DOHH2 (cell line): ENCODE measurements at regions not wholly inside any gene's neighbourhood (a gene's known extent, or its start where the extent isn't known, plus 50 kb on each side); places are given as distances from the start of the nearest gene placed in this dataset.

Source experiments
- H3F3A ChIP-seq: fragments of 200-600 bp; sonication (generic), shearing (Covaris generic); 2 replicates; pipeline ENCODE4 v1.6.0; 2016; ENCODE audit warnings: antibody characterized with exemption, mild to moderate bottlenecking; ENCODE audit not compliant: control insufficient read depth, insufficient read depth
- H3K27ac ChIP-seq: fragments of 200-600 bp; sonication (generic); 2 replicates; pipeline ENCODE4 v1.5.1; 2014; ENCODE audit warnings: low read depth, mild to moderate bottlenecking, low read length, moderate library complexity
- H3K27me3 ChIP-seq: fragments of 200-600 bp; sonication (generic); 2 replicates; pipeline ENCODE4 v1.6.1; 2014; ENCODE audit warnings: mild to moderate bottlenecking, low read length, mixed read lengths; ENCODE audit not compliant: control insufficient read depth
- H3K36me3 ChIP-seq: fragments of 200-600 bp; sonication (generic); 2 replicates; pipeline ENCODE4 v1.6.1; 2014; ENCODE audit warnings: mild to moderate bottlenecking, low read length, moderate library complexity, mixed read lengths; ENCODE audit not compliant: control insufficient read depth
- H3K4me1 ChIP-seq: fragments of 200-600 bp; sonication (generic); 2 replicates; pipeline ENCODE4 v1.6.1; 2014; ENCODE audit warnings: mild to moderate bottlenecking, low read length, mixed read lengths; ENCODE audit not compliant: control insufficient read depth
- H3K4me2 ChIP-seq: fragments of 200-600 bp; sonication (generic); 2 replicates; pipeline ENCODE4 v1.6.0; 2014; ENCODE audit warnings: mild to moderate bottlenecking, low read length, moderate library complexity
- H3K4me3 ChIP-seq: fragments of 200-600 bp; sonication (generic); 2 replicates; pipeline ENCODE4 v1.5.1; 2014; ENCODE audit warnings: mild to moderate bottlenecking, low read length, mixed read lengths
- H3K79me2 ChIP-seq: fragments of 200-600 bp; sonication (generic); 2 replicates; pipeline ENCODE4 v1.6.1; 2014; ENCODE audit warnings: mild to moderate bottlenecking, low read length, mixed read lengths; ENCODE audit not compliant: control insufficient read depth
- H3K9me2 ChIP-seq: fragments of 200-600 bp; sonication (generic); replicated peaks from 2 replicates; pipeline ENCODE4 v1.6.1; 2014; ENCODE audit warnings: mild to moderate bottlenecking, low read length, mixed read lengths; ENCODE audit not compliant: control insufficient read depth
- H3K9me3 ChIP-seq: fragments of 200-600 bp; sonication (generic); 2 replicates; pipeline ENCODE4 v1.6.1; 2014; ENCODE audit warnings: antibody characterized with exemption, low read length, mixed read lengths; ENCODE audit not compliant: control insufficient read depth, insufficient read depth
- H4K20me1 ChIP-seq: fragments of 200-600 bp; sonication (generic); 2 replicates; pipeline ENCODE4 v1.6.0; 2014; ENCODE audit warnings: low read depth, mild to moderate bottlenecking, antibody characterized with exemption, low read length, moderate library complexity; ENCODE audit not compliant: control insufficient read depth, insufficient read depth
- EZH2phosphoT487 ChIP-seq: fragments of 200-600 bp; sonication (generic); IDR thresholded peaks from 2 replicates; pipeline ENCODE4 v1.6.1; 2017; ENCODE audit warnings: borderline replicate concordance, mild to moderate bottlenecking, antibody characterized with exemption, low read length, moderate library complexity, mixed read lengths
- TF ChIP-seq, protein P1 (sequence below): fragments of 200-600 bp; sonication (generic); IDR thresholded peaks from one replicate; pipeline ENCODE4 v1.5.1; 2014; ENCODE audit warnings: antibody characterized with exemption, mild to moderate bottlenecking, low read depth, low read length; ENCODE audit not compliant: poor library complexity, severe bottlenecking

DNA sequence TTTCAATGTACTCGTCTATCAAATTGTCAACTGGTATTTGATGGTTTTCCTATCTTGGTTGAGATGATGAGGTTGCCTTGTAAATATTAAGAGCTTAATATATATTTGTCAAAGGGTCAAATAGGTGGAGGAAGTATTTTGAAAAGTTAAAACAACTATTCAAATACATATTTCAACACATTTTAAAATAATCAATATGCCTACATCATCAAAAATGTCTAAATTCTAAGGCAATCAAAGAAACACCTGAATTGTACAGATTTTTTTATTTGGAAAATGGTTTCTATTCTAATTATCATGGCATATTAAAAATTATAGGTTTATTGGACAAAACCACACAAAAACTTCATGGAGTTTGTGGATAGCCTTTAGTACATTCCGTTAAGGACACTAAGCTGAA lies 461.4 kb upstream of the ONECUT1 start:
- Histone ChIP-seq H3K4me3 (no peak overlapping the region), H3K4me1 (no peaks in the 10 kb centered on the region), H3F3A (no peaks in the 10 kb centered on the region), H3K79me2 (no peaks in the 10 kb centered on the region), H3K9me3 (no peaks in the 10 kb centered on the region), H3K9me2 (no peaks in the 10 kb centered on the region), H4K20me1 (no peaks in the 10 kb centered on the region), H3K36me3 (no peaks in the 10 kb centered on the region), H3K27me3 (no peaks in the 10 kb centered on the region), H3K4me2 (no peak overlapping the region), H3K27ac (no peak overlapping the region)
- TF ChIP-seq, protein P1, sequence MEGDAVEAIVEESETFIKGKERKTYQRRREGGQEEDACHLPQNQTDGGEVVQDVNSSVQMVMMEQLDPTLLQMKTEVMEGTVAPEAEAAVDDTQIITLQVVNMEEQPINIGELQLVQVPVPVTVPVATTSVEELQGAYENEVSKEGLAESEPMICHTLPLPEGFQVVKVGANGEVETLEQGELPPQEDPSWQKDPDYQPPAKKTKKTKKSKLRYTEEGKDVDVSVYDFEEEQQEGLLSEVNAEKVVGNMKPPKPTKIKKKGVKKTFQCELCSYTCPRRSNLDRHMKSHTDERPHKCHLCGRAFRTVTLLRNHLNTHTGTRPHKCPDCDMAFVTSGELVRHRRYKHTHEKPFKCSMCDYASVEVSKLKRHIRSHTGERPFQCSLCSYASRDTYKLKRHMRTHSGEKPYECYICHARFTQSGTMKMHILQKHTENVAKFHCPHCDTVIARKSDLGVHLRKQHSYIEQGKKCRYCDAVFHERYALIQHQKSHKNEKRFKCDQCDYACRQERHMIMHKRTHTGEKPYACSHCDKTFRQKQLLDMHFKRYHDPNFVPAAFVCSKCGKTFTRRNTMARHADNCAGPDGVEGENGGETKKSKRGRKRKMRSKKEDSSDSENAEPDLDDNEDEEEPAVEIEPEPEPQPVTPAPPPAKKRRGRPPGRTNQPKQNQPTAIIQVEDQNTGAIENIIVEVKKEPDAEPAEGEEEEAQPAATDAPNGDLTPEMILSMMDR: no peak
- no peak for TF ChIP-seq EZH2phosphoT487

DNA sequence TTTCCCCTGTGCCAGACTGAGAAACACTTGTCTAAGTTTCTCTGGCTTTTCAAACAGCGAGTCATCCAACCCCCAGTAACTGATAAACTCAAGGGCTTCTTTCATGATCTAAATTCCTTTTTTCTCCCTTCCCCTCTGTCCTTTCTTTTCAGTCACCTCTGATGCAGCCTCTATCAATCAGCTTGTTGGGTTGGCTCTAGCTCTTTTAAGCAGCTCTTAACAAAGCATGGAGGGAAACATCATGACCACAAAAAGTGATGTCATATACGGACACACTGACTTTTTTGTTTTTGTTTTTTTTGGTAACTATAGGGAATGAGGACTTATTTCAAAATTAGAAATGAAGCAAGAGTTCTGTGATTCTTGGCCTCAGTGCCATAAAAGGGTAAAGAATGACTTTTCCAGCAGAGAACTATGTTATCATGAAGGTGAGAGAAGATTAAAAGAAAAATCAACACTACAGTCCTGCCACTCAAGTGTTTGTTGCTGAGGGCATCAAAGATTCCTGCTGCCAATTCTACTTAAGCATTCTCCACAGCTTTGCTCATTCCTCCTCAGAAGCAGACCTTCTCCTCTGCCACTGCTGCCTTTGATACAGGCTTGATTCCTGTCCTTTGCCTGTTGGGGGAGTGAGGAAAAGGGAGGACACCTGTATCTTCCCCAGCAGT lies 457.0 kb upstream of the ONECUT1 start:
- no peaks in the 10 kb centered on the region for H3K79me2 ChIP-seq

DNA sequence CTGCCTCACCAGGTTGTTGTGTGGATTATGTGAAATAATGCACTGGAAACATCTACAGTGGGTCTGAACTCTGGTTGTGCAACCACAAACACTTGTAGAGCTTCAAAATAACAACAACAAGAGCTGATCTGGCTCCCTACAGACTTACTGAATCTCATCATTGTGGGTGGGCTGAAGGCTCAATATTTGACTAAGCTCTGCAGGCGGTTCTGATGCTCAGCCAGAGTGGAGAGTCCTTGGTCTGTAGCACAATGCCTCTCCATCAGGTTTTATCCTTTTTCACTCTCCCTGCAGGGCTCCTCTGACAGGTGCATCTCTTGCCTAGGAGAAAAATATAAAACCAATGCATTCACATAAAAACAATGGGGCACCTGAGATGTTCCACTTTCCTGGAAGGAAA lies 456.3 kb upstream of the ONECUT1 start:
- Histone ChIP-seq H3K27me3 (no peaks in the 10 kb centered on the region), H3K4me1 (no peaks in the 10 kb centered on the region), H3K27ac (no peak overlapping the region), H4K20me1 (no peaks in the 10 kb centered on the region), H3F3A (no peaks in the 10 kb centered on the region), H3K4me2 (no peak overlapping the region), H3K4me3 (no peak overlapping the region), H3K36me3 (no peaks in the 10 kb centered on the region), H3K9me3 (no peaks in the 10 kb centered on the region), H3K79me2 (no peaks in the 10 kb centered on the region), H3K9me2 (no peaks in the 10 kb centered on the region)
- TF ChIP-seq EZH2phosphoT487: no peak
- TF ChIP-seq, protein P1: no peak

More for the DNA sequence above, 457.0 kb upstream of the ONECUT1 start:
- H3F3A ChIP-seq: no peaks in the 10 kb centered on the region
- no peak overlapping the region for H3K27ac ChIP-seq
- TF ChIP-seq, protein P1: no peak
- no peak for TF ChIP-seq EZH2phosphoT487
- no peaks in the 10 kb centered on the region for H3K4me1 ChIP-seq
- no peak overlapping the region for H3K4me2 ChIP-seq
- H3K27me3 ChIP-seq: no peaks in the 10 kb centered on the region
- H3K4me3 ChIP-seq: no peak overlapping the region
- no peaks in the 10 kb centered on the region for H3K9me2 ChIP-seq
- no peaks in the 10 kb centered on the region for H3K9me3 ChIP-seq
- H3K36me3 ChIP-seq: no peaks in the 10 kb centered on the region
- H4K20me1 ChIP-seq: no peaks in the 10 kb centered on the region
